Mesothelial cell of epicardium (in vitro differentiated cells): ENCODE measurements at regions not wholly inside any gene's neighbourhood (a gene's known extent, or its start where the extent isn't known, plus 50 kb on each side); places are given as distances from the start of the nearest gene placed in this dataset.

Source experiments
- DNase-seq, 2 experiments: peaks; one replicate each; pipeline ENCODE4 v3.0.0; 2021; ENCODE audit warnings: low spot score in 2 of 2; ENCODE audit not compliant: unreplicated experiment in 2 of 2
- H3K27ac Mint-ChIP-seq: 2 replicates; pipeline ENCODE4 v1.8.0; 2021; ENCODE audit warnings: mixed read lengths
- H3K27me3 Mint-ChIP-seq: 2 replicates; pipeline ENCODE4 v1.8.0; 2021; ENCODE audit warnings: low read depth, mixed read lengths
- H3K36me3 Mint-ChIP-seq: 2 replicates; pipeline ENCODE4 v1.8.0; 2021; ENCODE audit warnings: mixed read lengths
- H3K4me1 Mint-ChIP-seq: 2 replicates; pipeline ENCODE4 v1.8.0; 2021; ENCODE audit warnings: mixed read lengths
- H3K4me3 Mint-ChIP-seq: 2 replicates; pipeline ENCODE4 v1.8.0; 2021; ENCODE audit warnings: mild to moderate bottlenecking, moderate library complexity, mixed read lengths
- H3K9me3 Mint-ChIP-seq: 2 replicates; pipeline ENCODE4 v1.8.0; 2021; ENCODE audit warnings: mixed read lengths
- CTCF ChIP-seq: fragments of 200-600 bp; sonication (generic); IDR thresholded peaks from one replicate; pipeline ENCODE4 v1.5.0; 2021; ENCODE audit warnings: antibody characterized with exemption; ENCODE audit not compliant: unreplicated experiment

GRCh38 chr5:72760259-72760658 lies 56.2 kb upstream of the TNPO1 start:
- Mint-ChIP-seq H3K4me1 (no peaks in the 10 kb centered on the region), H3K27me3 (peaks cover 10% of the 10 kb centered on the region), H3K4me3 (no peak overlapping the region), H3K36me3 (no peaks in the 10 kb centered on the region), H3K9me3 (peaks cover 7% of the 10 kb centered on the region), H3K27ac (no peak overlapping the region)
- TF ChIP-seq CTCF = no peak
- DNase-seq = no peak

- DNase-seq = no peak
- no peak for TF ChIP-seq CTCF
- H3K4me3 Mint-ChIP-seq = no peak overlapping the region
- H3K36me3 Mint-ChIP-seq = peaks cover 1% of the 10 kb centered on the region
- H3K27me3 Mint-ChIP-seq = no peaks in the 10 kb centered on the region
- H3K4me1 Mint-ChIP-seq = peaks cover 10% of the 10 kb centered on the region
- H3K27ac Mint-ChIP-seq = no peak overlapping the region
- peaks cover 21% of the 10 kb centered on the region for H3K9me3 Mint-ChIP-seq
These were observed 63.6 kb upstream of the TNPO1 start for GRCh38 chr5:72752909-72753308.

GRCh38 chr5:72749362-72749997 lies 67.0 kb upstream of the TNPO1 start:
- peaks cover 5% of the 10 kb centered on the region for H3K36me3 Mint-ChIP-seq
- no peak for DNase-seq
- no peak overlapping the region for H3K27ac Mint-ChIP-seq
- no peak overlapping the region for H3K4me3 Mint-ChIP-seq
- no peaks in the 10 kb centered on the region for H3K27me3 Mint-ChIP-seq
- peaks cover 24% of the 10 kb centered on the region for H3K9me3 Mint-ChIP-seq
- TF ChIP-seq CTCF = no peak
- H3K4me1 Mint-ChIP-seq = peaks cover 10% of the 10 kb centered on the region

- peaks cover 24% of the 10 kb centered on the region for H3K9me3 Mint-ChIP-seq
- TF ChIP-seq CTCF = no peak
- H3K4me3 Mint-ChIP-seq = no peak overlapping the region
- H3K27ac Mint-ChIP-seq = no peak overlapping the region
- peaks cover 5% of the 10 kb centered on the region for H3K36me3 Mint-ChIP-seq
- peaks cover 6% of the 10 kb centered on the region for H3K4me1 Mint-ChIP-seq
- no peaks in the 10 kb centered on the region for H3K27me3 Mint-ChIP-seq
- DNase-seq = no peak
These were observed 68.6 kb upstream of the TNPO1 start for GRCh38 chr5:72747826-72748225.

- H3K4me3 Mint-ChIP-seq = no peak overlapping the region
- H3K36me3 Mint-ChIP-seq = peaks cover 5% of the 10 kb centered on the region
- no peaks in the 10 kb centered on the region for H3K27me3 Mint-ChIP-seq
- no peak for TF ChIP-seq CTCF
- no peaks in the 10 kb centered on the region for H3K4me1 Mint-ChIP-seq
- no peak overlapping the region for H3K27ac Mint-ChIP-seq
- peaks cover 24% of the 10 kb centered on the region for H3K9me3 Mint-ChIP-seq
- DNase-seq = no peak
These were observed 69.7 kb upstream of the TNPO1 start for GRCh38 chr5:72746736-72747135.

- Mint-ChIP-seq H3K36me3 (peaks cover 5% of the 10 kb centered on the region), H3K27me3 (no peaks in the 10 kb centered on the region), H3K4me3 (no peak overlapping the region), H3K9me3 (peaks cover 14% of the 10 kb centered on the region), H3K4me1 (no peaks in the 10 kb centered on the region), H3K27ac (no peak overlapping the region)
- DNase-seq = no peak
- TF ChIP-seq CTCF = no peak
These were observed 72.3 kb upstream of the TNPO1 start for GRCh38 chr5:72744136-72744535.
